HFFc6 (cell line): ENCODE measurements at regions not wholly inside any gene's neighbourhood (a gene's known extent, or its start where the extent isn't known, plus 50 kb on each side); places are given as distances from the start of the nearest gene placed in this dataset.

Source experiments
- DNase-seq: peaks from one replicate; pipeline ENCODE4 v3.0.0-alpha.2; 2018
- H3K27ac Mint-ChIP-seq: 2 replicates; pipeline ENCODE4 v1.8.0; 2020; ENCODE audit warnings: mild to moderate bottlenecking, mixed read lengths
- H3K27me3 Mint-ChIP-seq: 2 replicates; pipeline ENCODE4 v1.8.0; 2021; ENCODE audit warnings: mild to moderate bottlenecking, moderate library complexity, mixed read lengths; ENCODE audit not compliant: insufficient read depth
- H3K36me3 Mint-ChIP-seq: 2 replicates; pipeline ENCODE4 v1.8.0; 2021; ENCODE audit warnings: low read depth, mixed read lengths
- H3K4me1 Mint-ChIP-seq: 2 replicates; pipeline ENCODE4 v1.8.0; 2020; ENCODE audit warnings: low read depth, mixed read lengths
- H3K4me3 Mint-ChIP-seq: 2 replicates; pipeline ENCODE4 v1.8.0; 2020; ENCODE audit warnings: mild to moderate bottlenecking, moderate library complexity, mixed read lengths
- H3K9me3 Mint-ChIP-seq: 2 replicates; pipeline ENCODE4 v1.8.0; 2020; ENCODE audit warnings: mild to moderate bottlenecking, mixed read lengths
- CTCF ChIP-seq: fragments of 200-600 bp; sonication (generic); IDR thresholded peaks from 2 replicates; pipeline ENCODE4 v1.5.0; 2021; ENCODE audit warnings: antibody characterized with exemption, mild to moderate bottlenecking

- no peaks in the 10 kb centered on the region; the same call in 1 of the 2 replicates for H3K27me3 Mint-ChIP-seq
- TF ChIP-seq CTCF: no peak
- H3K9me3 Mint-ChIP-seq: no peaks in the 10 kb centered on the region
- no peak for DNase-seq
- H3K36me3 Mint-ChIP-seq: no peaks in the 10 kb centered on the region
- H3K4me1 Mint-ChIP-seq: peaks cover 34% of the 10 kb centered on the region
- no peak overlapping the region for H3K4me3 Mint-ChIP-seq
- H3K27ac Mint-ChIP-seq: no peak overlapping the region
Measured at GRCh38 chr14:65304963-65305362, 107.6 kb upstream of the FUT8 start.

- DNase-seq: no peak
- Mint-ChIP-seq H3K27me3 (no peaks in the 10 kb centered on the region; the same call in 1 of the 2 replicates), H3K36me3 (no peaks in the 10 kb centered on the region), H3K4me3 (no peak overlapping the region), H3K4me1 (peaks cover 18% of the 10 kb centered on the region), H3K27ac (no peak overlapping the region), H3K9me3 (no peaks in the 10 kb centered on the region)
- TF ChIP-seq CTCF: no peak
Measured at GRCh38 chr14:65308536-65308935, 104.0 kb upstream of the FUT8 start.

DNA sequence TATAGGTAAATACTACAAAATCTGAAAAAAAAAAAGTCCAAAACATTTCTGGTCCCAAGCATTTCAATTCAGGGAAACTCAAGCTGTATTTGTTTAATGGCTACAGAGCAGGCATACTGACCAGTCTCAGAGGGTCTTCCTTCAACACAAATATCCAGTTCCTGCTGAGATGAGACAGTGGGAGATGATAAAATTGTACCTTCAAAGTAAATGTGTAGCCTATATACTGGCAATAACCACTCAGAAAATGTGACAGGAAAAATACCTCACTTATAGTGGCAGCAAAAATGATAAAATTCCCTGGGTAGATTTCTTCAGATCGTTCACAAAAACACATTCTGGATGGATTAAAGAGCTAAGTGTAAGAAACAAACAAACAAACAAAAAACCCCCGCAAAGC, 102.0 kb upstream of the FUT8 start:
- Mint-ChIP-seq H3K9me3 (no peaks in the 10 kb centered on the region), H3K27ac (no peak overlapping the region), H3K36me3 (no peaks in the 10 kb centered on the region), H3K4me1 (no peaks in the 10 kb centered on the region), H3K27me3 (no peaks in the 10 kb centered on the region; the same call in 1 of the 2 replicates), H3K4me3 (no peak overlapping the region)
- no peak for TF ChIP-seq CTCF
- DNase-seq: no peak

DNA sequence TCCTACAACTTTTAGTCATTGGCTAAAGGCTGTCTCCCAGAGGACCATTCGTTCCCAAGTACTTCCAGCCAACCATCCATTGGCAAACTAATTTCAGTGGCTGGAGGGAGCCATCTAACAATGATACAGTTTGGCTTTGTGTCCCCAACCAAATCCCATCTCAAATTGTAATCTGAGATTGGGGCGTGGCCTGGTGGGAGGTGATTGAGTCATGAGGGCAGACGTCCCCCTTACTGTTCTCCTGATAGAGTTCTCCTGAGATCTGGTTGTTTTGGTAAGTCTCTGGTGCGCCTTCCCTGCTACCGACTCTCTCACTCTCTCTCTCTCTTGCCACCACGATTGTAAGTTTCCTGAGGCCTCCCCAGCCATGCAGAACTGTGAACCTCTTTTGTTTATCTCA, 99.7 kb upstream of the FUT8 start:
- DNase-seq: no peak
- H3K36me3 Mint-ChIP-seq: no peaks in the 10 kb centered on the region; the same call in 1 of the 2 replicates
- no peaks in the 10 kb centered on the region for H3K9me3 Mint-ChIP-seq
- no peak for TF ChIP-seq CTCF
- H3K4me1 Mint-ChIP-seq: no peaks in the 10 kb centered on the region
- H3K27me3 Mint-ChIP-seq: no peaks in the 10 kb centered on the region
- no peak overlapping the region for H3K4me3 Mint-ChIP-seq
- H3K27ac Mint-ChIP-seq: no peak overlapping the region

DNA sequence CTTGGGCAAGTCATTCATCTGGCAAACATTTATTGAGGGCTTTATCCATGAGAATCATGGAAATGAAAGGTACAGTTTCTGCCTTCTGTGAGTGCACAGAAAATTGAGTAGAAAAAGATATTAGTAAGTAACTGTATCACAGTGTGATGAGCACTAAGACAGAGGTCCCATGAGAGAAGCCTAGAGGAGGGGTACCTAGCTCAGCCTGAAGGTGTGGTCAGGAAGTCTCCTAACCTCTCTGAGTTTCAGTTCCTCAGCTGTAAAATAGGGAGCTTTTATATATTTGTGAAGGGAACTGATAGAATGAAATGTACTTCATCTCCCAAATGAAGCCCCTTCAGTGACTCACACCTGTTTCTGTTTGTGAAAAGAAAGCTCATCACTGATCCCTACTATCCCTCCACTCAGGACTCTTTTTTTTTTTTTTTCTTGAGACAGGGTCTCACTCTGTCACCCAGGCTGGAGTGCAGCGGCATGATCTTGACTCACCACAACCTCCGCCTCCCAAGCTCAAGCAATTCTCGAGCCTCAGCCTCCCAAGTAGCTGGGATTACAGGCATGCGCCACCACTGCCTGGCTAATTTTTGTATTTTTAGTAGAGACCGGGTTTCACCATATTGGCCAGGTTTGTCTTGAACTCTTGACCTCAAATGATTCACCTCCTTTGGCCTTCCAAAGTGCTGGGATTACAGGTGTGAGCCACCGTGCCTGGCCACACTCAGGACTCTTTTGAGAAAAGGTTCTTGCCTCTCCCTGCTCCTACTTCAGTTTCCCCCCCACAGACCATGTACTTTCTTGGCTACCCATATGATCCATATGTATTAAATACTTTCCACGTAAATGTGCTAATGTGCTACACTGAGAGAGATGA, 93.7 kb upstream of the FUT8 start:
- H3K9me3 Mint-ChIP-seq: no peaks in the 10 kb centered on the region

More for the DNA sequence above, 93.7 kb upstream of the FUT8 start:
- H3K27ac Mint-ChIP-seq: peak overlapping the region; percentile 10; the same call in 1 of the 2 replicates
- no peak overlapping the region for H3K4me3 Mint-ChIP-seq
- no peaks in the 10 kb centered on the region; the same call in 1 of the 2 replicates for H3K36me3 Mint-ChIP-seq
- no peaks in the 10 kb centered on the region for H3K27me3 Mint-ChIP-seq
- H3K4me1 Mint-ChIP-seq: peaks cover 32% of the 10 kb centered on the region
- DNase-seq: no peak
- no peak for TF ChIP-seq CTCF
